Amygdala (tissue), 56 donors: ENCODE measurements at regions not wholly inside any gene's neighbourhood (a gene's known extent, or its start where the extent isn't known, plus 50 kb on each side); places are given as distances from the start of the nearest gene placed in this dataset.

Experiments
- DNase-seq, 56 donors: peaks; one replicate each; lab custom pipeline; 2025; lab: John Stamatoyannopoulos, UW

DNA sequence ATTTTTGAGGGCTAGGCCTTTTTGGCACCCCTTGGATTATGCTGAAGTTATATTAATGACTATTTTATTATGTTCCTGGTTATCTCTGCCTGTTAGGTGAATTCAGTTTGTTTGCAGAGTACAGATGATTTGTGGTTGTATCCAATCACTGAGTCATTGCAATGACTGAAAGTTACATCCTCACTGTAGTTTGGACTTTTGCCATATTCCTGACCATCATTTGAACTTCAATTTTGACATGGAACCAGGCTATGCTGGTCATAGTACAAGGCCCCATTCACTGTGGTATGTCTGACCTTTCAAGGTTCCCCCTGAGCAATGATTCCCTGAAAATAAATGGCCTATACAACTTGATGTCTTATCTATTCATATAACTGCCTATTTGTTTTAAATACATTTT, 621.0 kb downstream of the CCER1 start:
- DNase-seq, result no peak

DNA sequence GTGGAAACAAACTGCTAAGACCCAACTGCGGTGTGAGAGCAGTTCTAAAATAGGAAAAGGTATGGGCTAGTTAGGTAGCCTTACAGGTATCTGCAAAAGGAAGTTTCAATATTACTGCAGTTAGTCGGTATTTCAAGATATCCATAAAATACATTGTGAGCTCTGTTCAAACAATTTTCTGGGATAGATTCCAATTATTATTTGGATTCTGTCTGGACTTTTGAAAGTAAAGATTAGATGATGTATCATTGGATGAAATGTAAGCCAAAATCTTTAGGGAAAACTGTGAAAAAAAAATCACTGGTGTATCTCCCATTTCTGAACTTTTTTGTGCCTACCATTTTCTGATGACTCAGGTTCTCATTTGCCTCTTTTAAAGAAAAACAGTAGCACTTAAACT, 621.6 kb downstream of the CCER1 start:
- DNase-seq, result no peak

DNA sequence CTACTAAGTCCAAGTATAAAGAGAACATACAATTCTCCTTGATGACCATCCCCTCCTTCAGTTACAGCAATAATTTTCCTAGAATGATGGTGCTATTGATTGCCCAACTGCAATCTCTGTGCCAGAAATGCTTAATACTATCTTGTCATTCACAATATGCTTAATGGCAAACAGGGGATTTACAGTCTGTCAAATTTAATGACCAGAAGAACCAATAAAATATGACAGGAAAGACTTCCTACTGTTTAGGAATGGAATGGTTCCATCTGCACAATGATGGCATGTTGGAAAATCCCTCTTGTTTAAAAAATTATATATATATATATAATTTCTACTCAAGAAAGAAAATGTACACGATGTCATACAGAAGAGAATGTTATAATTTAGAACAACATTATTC, 623.2 kb downstream of the CCER1 start:
- no peak for DNase-seq

DNA sequence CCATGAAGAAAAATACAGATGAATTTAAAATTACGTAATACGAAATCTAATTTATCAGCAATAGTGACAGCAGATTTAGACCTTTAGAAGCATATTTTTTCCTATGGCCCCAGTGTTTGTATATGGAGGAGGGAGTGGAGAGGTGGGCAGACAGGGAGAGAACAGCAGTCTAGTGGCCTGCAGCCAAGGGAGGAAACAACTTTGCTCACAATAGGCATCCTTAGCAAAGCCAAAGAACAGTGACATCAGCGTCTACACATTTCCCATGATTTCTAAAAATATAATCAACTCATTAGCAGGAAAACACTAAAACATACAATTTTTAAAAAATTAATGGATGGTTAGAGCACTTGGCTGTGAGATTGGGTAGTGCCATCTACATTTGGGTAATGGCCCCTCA, 622.6 kb upstream of the ATP2B1 start:
- no peak for DNase-seq

DNA sequence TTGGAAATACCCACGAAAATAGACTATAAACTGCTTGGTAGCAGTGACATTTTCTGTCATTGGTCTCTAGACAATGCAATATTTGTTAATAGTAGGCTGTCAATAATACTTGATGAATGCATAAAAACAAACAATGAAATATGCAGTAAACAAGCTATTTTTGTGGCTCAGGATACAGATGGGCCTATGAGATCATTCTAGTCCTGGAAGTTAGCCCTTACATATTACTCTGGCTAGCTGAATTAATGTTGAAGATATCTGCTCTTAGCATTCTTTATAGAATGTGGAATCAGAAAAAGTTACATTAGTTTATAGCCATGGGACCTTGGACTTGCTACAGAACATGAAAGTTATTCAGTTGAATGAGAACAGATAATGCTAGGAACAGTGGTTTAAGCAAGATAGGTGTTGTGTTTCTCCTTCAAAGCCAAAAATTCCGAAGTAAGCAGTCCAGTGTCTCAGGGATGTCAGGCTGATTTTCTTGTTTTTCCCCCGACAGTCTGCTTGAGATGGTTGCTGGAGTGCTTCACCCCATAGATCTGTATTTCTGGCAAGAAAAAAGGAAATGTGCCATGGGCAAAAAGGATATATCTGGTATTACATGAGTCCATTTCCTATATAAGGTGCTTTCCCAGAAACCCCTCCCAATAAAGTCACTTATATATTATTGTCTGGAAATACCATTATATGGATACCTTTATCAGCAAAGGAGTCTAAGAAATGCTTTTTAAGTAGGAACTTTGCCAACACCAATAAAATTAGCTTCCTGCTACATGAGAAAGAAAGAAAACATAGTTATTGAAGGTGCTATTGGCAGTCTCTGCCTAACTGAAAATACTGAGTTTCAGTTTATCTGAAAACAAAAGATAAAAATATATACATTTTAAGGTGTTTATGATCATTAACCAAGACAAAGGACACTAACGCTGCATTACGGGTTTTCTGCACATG, 619.4 kb upstream of the ATP2B1 start:
- no peak for DNase-seq

DNA sequence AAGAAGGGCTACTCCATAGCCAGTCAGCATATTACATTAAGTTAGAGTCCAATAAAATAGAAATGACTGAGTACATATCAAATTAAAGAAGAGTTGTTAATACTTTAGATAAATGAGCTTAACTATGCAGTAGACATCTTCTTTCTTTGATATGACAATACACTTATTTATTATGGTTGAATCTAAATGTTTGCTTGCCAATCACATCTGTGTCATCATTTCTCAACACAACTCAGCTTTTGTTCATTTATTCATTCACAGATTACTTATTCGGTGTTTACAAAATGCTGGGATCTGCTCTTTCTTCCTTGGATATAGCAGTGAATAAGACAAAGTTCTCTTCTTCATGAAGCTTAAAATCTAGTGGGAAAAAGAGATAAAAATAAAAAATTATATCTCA, 614.6 kb upstream of the ATP2B1 start:
- DNase-seq, result no peak

- no peak for DNase-seq
These were observed 613.4 kb upstream of the ATP2B1 start for GRCh38 chr12:90322006-90322405.

- DNase-seq, result no peak
These were observed 612.7 kb upstream of the ATP2B1 start for GRCh38 chr12:90321369-90321768.

DNA sequence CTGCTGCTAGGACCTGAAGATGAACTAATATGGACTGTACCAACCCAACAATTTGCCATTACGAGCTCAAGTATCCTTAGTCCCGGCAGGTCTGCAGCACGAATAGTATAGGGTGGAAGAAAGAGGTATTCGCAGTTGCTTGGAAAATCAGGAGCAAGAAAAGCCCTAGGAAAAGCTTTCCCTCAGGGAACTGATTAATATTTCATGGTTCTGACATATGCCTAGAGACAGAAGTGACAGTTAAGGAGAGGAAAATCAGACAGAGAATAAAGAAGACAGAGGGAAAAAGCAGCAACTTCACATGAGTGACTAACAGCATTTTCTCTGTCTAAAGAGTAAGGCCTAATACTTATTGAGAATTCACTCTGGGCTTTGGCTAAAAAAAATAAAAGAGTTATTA, 602.9 kb upstream of the ATP2B1 start:
- DNase-seq, result no peak

DNA sequence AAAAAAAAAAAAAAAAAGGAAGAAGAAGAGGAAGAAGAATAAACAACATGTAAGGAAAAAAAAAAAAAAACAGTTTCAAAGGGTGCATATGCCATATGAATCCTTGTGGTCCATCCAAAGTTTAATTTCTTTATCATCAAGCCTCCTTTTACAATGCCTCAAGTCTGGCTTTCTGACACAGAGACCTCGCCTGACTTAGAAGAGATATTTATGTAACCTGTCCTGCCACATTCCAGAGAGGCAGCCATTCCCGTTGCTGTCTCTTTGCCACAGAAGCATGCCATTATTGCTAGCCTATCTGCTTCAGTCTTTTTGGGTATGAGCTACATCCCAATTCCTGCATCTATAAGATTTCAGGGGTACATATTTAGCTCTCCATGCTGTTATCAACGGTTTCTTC, 596.7 kb upstream of the ATP2B1 start:
- no peak for DNase-seq

- no peak for DNase-seq
These were observed 595.6 kb upstream of the ATP2B1 start for GRCh38 chr12:90304231-90304630.

DNA sequence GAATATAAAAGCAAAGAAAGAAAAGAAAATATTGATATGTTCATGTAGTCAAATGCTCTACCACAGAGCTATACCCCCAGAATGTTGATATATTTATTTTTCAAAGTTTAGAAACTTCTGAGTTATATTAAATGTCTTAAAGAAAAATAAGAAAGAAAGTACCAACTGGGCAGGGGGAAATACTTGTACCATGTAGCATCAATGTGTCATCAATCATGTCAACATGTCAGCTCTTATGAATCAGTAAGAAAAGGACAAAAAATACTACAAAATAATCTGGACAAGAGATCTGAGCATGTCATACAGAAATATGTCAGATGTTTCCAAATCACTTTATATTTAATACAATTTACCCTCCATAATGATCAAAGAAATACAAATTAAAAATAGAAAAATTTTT, 595.1 kb upstream of the ATP2B1 start:
- no peak for DNase-seq

GRCh38 chr12:90301561-90302133, 593.0 kb upstream of the ATP2B1 start:
- DNase-seq, result no peak

GRCh38 chr12:90301095-90301494, 592.5 kb upstream of the ATP2B1 start:
- no peak for DNase-seq

- no peak for DNase-seq
These were observed 591.0 kb upstream of the ATP2B1 start for GRCh38 chr12:90299666-90300065.

DNA sequence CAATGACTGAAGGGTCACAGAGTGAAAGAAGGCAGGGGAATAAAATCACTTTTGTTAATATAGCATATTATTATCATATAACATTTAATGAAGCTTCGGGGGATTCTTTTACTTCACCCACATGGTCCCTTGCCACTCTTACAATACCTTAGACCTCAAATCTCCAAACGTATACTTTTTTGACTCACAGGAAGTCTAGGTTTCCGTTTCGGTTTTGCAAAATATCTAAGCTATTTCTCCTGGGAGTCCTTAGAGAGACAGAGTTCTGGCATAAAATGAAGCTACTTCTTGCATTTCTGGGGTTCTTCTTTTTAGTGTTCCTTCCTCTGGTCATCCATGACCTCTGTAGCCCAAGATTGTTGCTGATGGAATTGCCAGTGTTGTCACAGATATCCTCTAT, 590.5 kb upstream of the ATP2B1 start:
- no peak for DNase-seq

DNA sequence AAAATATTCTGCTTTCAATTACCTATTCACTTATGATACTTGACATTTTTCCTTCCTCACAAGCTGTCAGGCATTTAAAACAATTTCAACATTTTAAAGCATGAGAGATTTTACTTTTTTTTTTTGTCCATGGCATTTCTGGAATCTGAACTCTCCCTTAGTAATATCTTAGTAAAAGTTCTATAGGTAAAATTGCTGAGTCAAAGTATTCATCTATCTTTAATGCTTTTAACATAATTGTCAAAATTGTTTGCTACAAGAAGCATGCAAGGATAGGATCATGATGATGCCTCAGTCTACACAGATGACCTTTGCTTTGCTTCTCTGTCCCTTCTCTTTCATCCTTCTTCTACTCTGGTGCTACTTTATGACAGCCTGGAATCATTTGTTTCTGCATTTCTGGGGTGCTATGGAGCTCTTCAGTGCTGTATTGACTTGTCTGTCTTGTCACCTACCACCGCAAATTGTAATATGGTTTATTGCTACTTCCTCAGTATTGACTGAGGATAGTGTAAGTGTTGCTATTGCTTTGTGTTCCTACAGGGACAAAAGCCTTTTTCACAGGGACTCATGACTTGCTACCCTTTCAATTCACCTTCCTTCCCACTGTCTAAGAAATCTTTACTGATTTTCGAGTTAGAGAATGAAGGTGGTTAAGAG, 589.8 kb upstream of the ATP2B1 start:
- DNase-seq, result no peak

- DNase-seq, result no peak
These were observed 587.2 kb upstream of the ATP2B1 start for GRCh38 chr12:90295858-90296257.

DNA sequence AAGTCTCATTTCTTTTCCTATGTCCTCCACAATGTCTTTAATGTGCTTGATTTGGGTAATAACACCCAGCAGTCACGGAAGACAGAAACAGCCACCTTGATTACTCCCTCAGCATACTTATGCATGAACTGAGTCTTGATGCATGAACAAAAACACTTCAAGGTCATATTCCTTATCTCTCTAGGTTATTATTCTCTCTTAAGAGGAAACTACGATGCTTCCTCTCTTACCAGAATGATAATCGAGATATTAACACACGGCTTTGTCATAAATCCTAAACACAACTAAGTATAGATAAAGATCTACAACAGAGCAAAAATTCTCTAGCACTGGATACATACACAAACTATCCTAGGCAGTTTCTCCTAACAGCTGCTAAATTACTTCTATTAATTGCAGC, 583.5 kb upstream of the ATP2B1 start:
- no peak for DNase-seq

DNA sequence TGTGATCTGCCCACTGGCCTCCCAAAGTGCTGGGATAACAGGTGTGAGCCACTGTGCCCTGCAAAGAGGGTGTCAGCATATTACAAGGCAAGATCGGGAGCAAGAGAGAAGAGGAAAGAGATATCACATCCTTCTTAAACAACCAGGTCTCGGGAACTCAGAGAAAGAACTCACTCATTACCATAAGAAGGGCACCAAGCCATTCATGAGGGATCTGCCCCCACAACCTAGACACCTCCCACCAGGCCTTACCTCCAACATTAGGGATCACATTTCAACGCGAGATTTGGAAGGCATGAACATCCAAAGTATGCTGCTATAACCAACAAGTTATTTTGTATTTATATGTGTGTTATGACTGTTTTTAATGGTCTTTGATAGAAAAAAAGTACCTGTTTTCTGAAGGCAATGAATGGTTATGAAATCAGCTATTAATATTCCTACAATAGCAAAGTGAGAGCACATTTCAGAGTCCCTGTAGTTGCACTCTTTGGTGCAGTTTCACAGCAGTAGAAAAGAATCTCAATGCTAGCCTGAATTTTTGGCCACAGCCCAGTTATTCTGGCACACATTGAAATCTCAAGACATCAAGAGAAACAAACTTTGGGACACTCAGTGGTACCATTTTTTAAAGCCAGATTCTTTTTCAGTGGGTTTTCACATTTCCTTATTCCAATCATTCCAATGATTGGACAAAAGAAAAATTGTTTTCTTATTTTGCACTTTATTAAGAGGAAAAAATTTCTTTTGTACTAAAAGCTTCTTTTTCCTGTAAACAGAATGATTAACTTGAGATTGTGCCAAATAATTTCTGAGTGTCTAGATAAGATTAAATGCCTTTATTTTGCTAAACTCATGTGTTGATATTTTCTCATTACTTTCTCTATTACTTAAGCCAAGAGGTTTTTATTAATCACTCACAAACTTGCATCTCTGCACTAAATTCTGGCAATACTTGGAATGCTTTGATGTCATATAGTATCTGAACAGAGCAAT, 582.6 kb upstream of the ATP2B1 start:
- peak in 2 of 56 donors; percentile 1 to 6 for DNase-seq
